IPS DF 6.9 (cell line): ENCODE measurements at regions not wholly inside any gene's neighbourhood (a gene's known extent, or its start where the extent isn't known, plus 50 kb on each side); places are given as distances from the start of the nearest gene placed in this dataset.

Experiments
- DNase-seq: peaks from one replicate; pipeline ENCODE4 v3.0.0-alpha.2; 2013; ENCODE audit warnings: low read depth, low spot score
- H3K27ac ChIP-seq: one replicate; pipeline ENCODE4 v1.5.1; 2013; ENCODE audit warnings: low read length, control low read depth
- H3K27me3 ChIP-seq: 2 replicates; pipeline ENCODE4 v1.6.1; 2013; ENCODE audit warnings: mild to moderate bottlenecking, low read length; ENCODE audit not compliant: control insufficient read depth, insufficient read depth
- H3K36me3 ChIP-seq: 2 replicates; pipeline ENCODE4 v1.6.1; 2013; ENCODE audit warnings: low read length; ENCODE audit not compliant: control insufficient read depth, insufficient read depth
- H3K4me1 ChIP-seq: 2 replicates; pipeline ENCODE4 v1.6.1; 2013; ENCODE audit warnings: low read length; ENCODE audit not compliant: control insufficient read depth, insufficient read depth
- H3K4me3 ChIP-seq: 2 replicates; pipeline ENCODE4 v1.5.1; 2013; ENCODE audit warnings: mild to moderate bottlenecking, low read length
- H3K9me3 ChIP-seq: 2 replicates; pipeline ENCODE4 v1.6.1; 2013; ENCODE audit warnings: low read length, inconsistent platforms; ENCODE audit not compliant: control insufficient read depth, insufficient read depth
- WGBS: extraction: QIAGEN DNeasy Blood & Tissue Kit; methylation state at CpG from one replicate; pipeline ENCODE4 v1.1.7; 2013; ENCODE audit warnings: mixed read lengths, missing lambda C conversion rate; ENCODE audit not compliant: insufficient read length, insufficient coverage; 5-methylcytosine and 5-hydroxymethylcytosine counted together

GRCh38 chr15:89421219-89421618, 75.2 kb downstream of the RHCG start:
- no peak for DNase-seq
- WGBS: no CpG with 5 or more reads among the region's 12 CpGs
- H3K4me1 ChIP-seq: no peaks in the 10 kb centered on the region
- no peak overlapping the region for H3K27ac ChIP-seq
- H3K27me3 ChIP-seq: peaks cover 31% of the 10 kb centered on the region; the same call in 1 of the 2 replicates
- H3K4me3 ChIP-seq: no peak overlapping the region
- H3K36me3 ChIP-seq: no peaks in the 10 kb centered on the region
- no peaks in the 10 kb centered on the region for H3K9me3 ChIP-seq

DNA sequence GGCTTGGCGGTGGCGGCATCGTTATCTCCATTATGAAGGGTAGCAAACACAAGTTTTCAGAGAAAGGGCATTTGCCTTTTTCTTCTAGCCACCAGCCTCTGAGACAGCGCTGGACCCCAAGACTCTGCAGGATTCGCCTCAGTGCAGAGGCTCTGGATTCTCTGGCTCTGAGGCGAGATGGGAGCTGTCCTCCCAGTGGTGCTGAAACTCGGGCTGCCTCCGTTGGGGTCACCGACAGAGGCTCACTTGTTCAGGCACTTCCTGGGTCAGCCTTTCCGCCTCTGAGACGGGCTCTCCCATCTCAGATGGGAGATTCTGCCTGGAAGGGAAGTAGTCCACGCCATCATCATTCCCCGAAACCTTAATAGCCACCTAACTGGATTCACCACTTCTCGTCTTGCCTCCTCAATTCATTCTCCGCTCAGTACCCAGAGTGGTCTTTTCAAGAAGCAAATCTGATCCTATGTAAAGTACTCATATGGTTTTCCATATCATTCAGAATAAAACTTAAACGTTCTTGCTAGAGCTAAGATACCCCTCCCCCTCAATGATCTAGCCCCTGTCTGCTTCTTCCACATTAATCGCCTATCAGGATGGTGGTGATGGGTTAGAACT, 76.9 kb downstream of the RHCG start:
- no peak for DNase-seq
- H3K4me3 ChIP-seq: no peak overlapping the region
- peaks cover 39% of the 10 kb centered on the region for H3K27me3 ChIP-seq
- no peaks in the 10 kb centered on the region for H3K4me1 ChIP-seq
- no peaks in the 10 kb centered on the region for H3K9me3 ChIP-seq
- no peak overlapping the region for H3K27ac ChIP-seq
- no peaks in the 10 kb centered on the region for H3K36me3 ChIP-seq
- WGBS: no CpG with 5 or more reads among the region's 17 CpGs

DNA sequence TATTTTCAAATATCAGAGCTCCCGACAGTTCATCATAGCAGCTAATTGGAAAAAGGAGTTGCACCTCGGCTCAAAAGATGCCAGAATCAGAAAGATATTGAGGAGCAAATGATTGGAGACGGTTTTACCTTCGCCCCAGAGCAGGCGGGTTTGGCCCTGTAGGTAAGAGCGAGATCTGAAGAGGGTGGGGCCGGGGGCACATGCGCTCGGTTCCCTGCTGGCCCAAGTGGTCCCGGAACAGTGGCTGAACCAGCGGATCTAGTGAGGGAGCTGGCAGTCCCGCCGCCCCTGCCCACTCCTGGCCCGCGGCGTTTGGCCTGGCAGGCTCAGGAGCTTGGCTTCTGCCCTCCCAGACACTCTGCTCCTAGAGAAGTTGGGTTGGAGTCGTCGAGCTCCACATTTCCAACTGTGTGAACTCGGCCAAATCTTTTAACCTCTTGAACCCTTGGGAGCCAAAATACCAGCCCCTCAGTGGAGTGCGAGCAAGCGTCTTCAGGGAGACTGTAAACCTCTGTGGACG, 79.1 kb downstream of the RHCG start:
- WGBS: no CpG with 5 or more reads among the region's 22 CpGs
- no peaks in the 10 kb centered on the region for H3K36me3 ChIP-seq
- H3K27ac ChIP-seq: no peak overlapping the region
- peaks cover 59% of the 10 kb centered on the region for H3K27me3 ChIP-seq
- H3K4me1 ChIP-seq: no peaks in the 10 kb centered on the region; the same call in 1 of the 2 replicates
- no peaks in the 10 kb centered on the region for H3K9me3 ChIP-seq
- no peak for DNase-seq
- no peak overlapping the region for H3K4me3 ChIP-seq

- no peaks in the 10 kb centered on the region for H3K36me3 ChIP-seq
- no peaks in the 10 kb centered on the region for H3K9me3 ChIP-seq
- DNase-seq: peak; percentile 89
- peaks cover 66% of the 10 kb centered on the region for H3K27me3 ChIP-seq
- H3K4me1 ChIP-seq: no peaks in the 10 kb centered on the region; the same call in 1 of the 2 replicates
- no CpG with 5 or more reads among the region's 47 CpGs for WGBS
- peak overlapping the region; percentile 8; the same call in 1 of the 2 replicates for H3K4me3 ChIP-seq
- no peak overlapping the region for H3K27ac ChIP-seq
Measured at GRCh38 chr15:89416339-89417183, 79.8 kb downstream of the RHCG start.

- WGBS: no CpG with 5 or more reads among the region's 3 CpGs
- Histone ChIP-seq H3K36me3 (no peaks in the 10 kb centered on the region), H3K27me3 (peaks cover 81% of the 10 kb centered on the region), H3K4me1 (no peaks in the 10 kb centered on the region; the same call in 1 of the 2 replicates), H3K4me3 (no peak overlapping the region), H3K9me3 (no peaks in the 10 kb centered on the region), H3K27ac (no peak overlapping the region)
- no peak for DNase-seq
Measured at GRCh38 chr15:89414571-89414970, 79.9 kb upstream of the POLG start.

- no CpG with 5 or more reads among the region's 2 CpGs for WGBS
- Histone ChIP-seq H3K4me3 (no peak overlapping the region), H3K27ac (no peak overlapping the region), H3K4me1 (no peaks in the 10 kb centered on the region; the same call in 1 of the 2 replicates), H3K36me3 (no peaks in the 10 kb centered on the region), H3K27me3 (peaks cover 83% of the 10 kb centered on the region), H3K9me3 (no peaks in the 10 kb centered on the region)
- no peak for DNase-seq
Measured at GRCh38 chr15:89413877-89414276, 79.3 kb upstream of the POLG start.

GRCh38 chr15:89412905-89413411, 78.3 kb upstream of the POLG start:
- H3K36me3 ChIP-seq: no peaks in the 10 kb centered on the region
- peaks cover 83% of the 10 kb centered on the region for H3K27me3 ChIP-seq
- WGBS: no CpG with 5 or more reads among the region's 11 CpGs
- no peak overlapping the region for H3K4me3 ChIP-seq
- H3K4me1 ChIP-seq: no peaks in the 10 kb centered on the region; the same call in 1 of the 2 replicates
- H3K27ac ChIP-seq: no peak overlapping the region
- no peak for DNase-seq
- no peaks in the 10 kb centered on the region for H3K9me3 ChIP-seq

DNA sequence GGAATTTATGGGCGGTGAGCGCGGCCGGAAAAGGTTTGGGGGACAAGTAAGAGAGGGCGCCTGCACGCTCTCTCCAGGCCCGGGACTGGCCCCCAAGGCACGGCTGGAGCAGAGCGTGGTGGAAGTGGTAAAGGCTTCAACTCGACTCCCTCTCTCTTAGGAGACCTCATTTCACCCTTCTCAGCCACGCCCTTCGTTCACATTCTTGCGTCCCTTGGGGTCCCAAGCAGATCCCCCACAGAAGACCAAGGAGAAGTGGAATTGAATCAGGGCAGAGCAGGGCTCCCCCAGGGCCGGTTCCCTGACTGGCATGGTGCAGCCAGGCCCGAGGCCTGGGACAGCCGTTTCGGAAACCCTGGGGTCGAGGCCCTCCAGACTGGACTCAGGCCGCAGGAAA, 75.4 kb upstream of the POLG start:
- Histone ChIP-seq H3K4me1 (peaks cover 2% of the 10 kb centered on the region; the same call in 1 of the 2 replicates), H3K4me3 (no peak overlapping the region), H3K36me3 (no peaks in the 10 kb centered on the region), H3K27ac (no peak overlapping the region), H3K27me3 (peaks cover 94% of the 10 kb centered on the region), H3K9me3 (no peaks in the 10 kb centered on the region)
- WGBS: no CpG with 5 or more reads among the region's 19 CpGs
- no peak for DNase-seq

- H3K27me3 ChIP-seq: peaks cover 96% of the 10 kb centered on the region
- DNase-seq: no peak
- H3K27ac ChIP-seq: no peak overlapping the region
- peaks cover 2% of the 10 kb centered on the region; the same call in 1 of the 2 replicates for H3K4me1 ChIP-seq
- H3K9me3 ChIP-seq: no peaks in the 10 kb centered on the region
- no peak overlapping the region for H3K4me3 ChIP-seq
- WGBS: no CpG with 5 or more reads among the region's 56 CpGs
- no peaks in the 10 kb centered on the region for H3K36me3 ChIP-seq
Measured at GRCh38 chr15:89409184-89410038, 74.8 kb upstream of the POLG start.
